Adrenal gland (tissue), 5 donors: ENCODE measurements at regions not wholly inside any gene's neighbourhood (a gene's known extent, or its start where the extent isn't known, plus 50 kb on each side); places are given as distances from the start of the nearest gene placed in this dataset.

Experiments used
- CTCF ChIP-seq, 6 experiments: fragments of 450-650 bp in 4 of 6; fragments of 200-600 bp in 2 of 6; sonication (generic) in 1 of 6; IDR thresholded peaks; 1 replicate in 5 of 6; 2 replicates in 1 of 6; pipeline versions ENCODE4 v1.5.1 to v1.8.0; 2016 to 2021; ENCODE audit warnings: antibody characterized with exemption in 6 of 6, mild to moderate bottlenecking in 2 of 6, moderate library complexity in 1 of 6
- POLR2A ChIP-seq, 2 donors: fragments of 450-650 bp; IDR thresholded peaks; one replicate each; pipeline ENCODE4 v1.6.1; 2017; ENCODE audit warnings: antibody characterized with exemption in 2 of 2, mild to moderate bottlenecking in 2 of 2, moderate library complexity in 1 of 2
- donor health status: DM: no; HTN: no; CAD: no.

- TF ChIP-seq CTCF (IDR thresholded peaks at IDR 0.05) (no peak), POLR2A (IDR thresholded peaks at IDR 0.05) (no peak)
Observed at GRCh38 chr4:106659371-106659770, 290.8 kb upstream of the GIMD1 start.
